Esophagus muscularis mucosa (tissue), 4 donors: ENCODE measurements at regions not wholly inside any gene's neighbourhood (a gene's known extent, or its start where the extent isn't known, plus 50 kb on each side); places are given as distances from the start of the nearest gene placed in this dataset.

Experiments
- EP300 ChIP-seq: sonication (generic); formaldehyde crosslinking; IDR thresholded peaks from one replicate; pipeline ENCODE4 v1.6.1; 2017; ENCODE audit warnings: antibody characterized with exemption
- POLR2A ChIP-seq: fragments of 450-650 bp; IDR thresholded peaks from one replicate; pipeline ENCODE4 v1.6.1; 2017; ENCODE audit warnings: antibody characterized with exemption, moderate library complexity, mild to moderate bottlenecking, low read depth
- POLR2AphosphoS5 ChIP-seq, 2 donors: sonication (generic); formaldehyde crosslinking; IDR thresholded peaks; one replicate each; pipeline ENCODE4 v1.6.1; 2017; ENCODE audit warnings: antibody characterized with exemption in 2 of 2
- TF ChIP-seq, protein P1 (sequence below), 3 experiments: fragments of 200-600 bp in 2 of 3; fragments of 450-650 bp in 1 of 3; sonication (generic) in 2 of 3; IDR thresholded peaks; one replicate each; pipeline ENCODE4 v1.5.1; 2017 to 2019; ENCODE audit warnings: antibody characterized with exemption in 3 of 3, mild to moderate bottlenecking in 2 of 3, moderate library complexity in 1 of 3

DNA sequence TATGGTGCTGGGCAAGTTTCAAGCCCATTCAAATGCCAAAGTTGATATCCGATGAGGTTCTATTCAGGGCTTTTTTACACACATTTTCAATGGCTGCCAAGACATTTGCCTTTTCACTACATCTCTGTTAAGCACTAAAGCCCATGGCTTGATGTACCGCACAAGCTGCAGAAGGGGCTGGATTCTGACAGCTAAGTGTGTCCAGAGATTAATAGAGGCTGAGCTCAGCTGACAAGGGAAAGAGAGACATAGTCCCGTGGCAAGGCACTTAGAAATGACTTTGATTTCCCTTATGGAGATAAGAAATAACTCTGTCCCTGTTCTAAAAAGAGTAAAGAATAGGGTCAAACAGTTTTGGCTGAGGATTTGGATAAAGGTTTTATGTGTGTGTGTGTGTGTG lies 198.6 kb downstream of the DMRT2 start:
- TF ChIP-seq POLR2A (no peak), EP300 (no peak), POLR2AphosphoS5 (IDR thresholded peaks at IDR 0.05) (no peak)
- TF ChIP-seq, protein P1, sequence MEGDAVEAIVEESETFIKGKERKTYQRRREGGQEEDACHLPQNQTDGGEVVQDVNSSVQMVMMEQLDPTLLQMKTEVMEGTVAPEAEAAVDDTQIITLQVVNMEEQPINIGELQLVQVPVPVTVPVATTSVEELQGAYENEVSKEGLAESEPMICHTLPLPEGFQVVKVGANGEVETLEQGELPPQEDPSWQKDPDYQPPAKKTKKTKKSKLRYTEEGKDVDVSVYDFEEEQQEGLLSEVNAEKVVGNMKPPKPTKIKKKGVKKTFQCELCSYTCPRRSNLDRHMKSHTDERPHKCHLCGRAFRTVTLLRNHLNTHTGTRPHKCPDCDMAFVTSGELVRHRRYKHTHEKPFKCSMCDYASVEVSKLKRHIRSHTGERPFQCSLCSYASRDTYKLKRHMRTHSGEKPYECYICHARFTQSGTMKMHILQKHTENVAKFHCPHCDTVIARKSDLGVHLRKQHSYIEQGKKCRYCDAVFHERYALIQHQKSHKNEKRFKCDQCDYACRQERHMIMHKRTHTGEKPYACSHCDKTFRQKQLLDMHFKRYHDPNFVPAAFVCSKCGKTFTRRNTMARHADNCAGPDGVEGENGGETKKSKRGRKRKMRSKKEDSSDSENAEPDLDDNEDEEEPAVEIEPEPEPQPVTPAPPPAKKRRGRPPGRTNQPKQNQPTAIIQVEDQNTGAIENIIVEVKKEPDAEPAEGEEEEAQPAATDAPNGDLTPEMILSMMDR (IDR thresholded peaks at IDR 0.05), result no peak
